HL-60 (cell line): ENCODE measurements at regions not wholly inside any gene's neighbourhood (a gene's known extent, or its start where the extent isn't known, plus 50 kb on each side); places are given as distances from the start of the nearest gene placed in this dataset.

Experiments used
- GABPA ChIP-seq: IDR thresholded peaks from 2 replicates; pipeline ENCODE4 v1.6.1; 2012; ENCODE audit warnings: low read depth
- POLR2AphosphoS5 ChIP-seq: IDR thresholded peaks from 2 replicates; pipeline ENCODE4 v1.6.1; 2012; ENCODE audit warnings: low read depth
- REST ChIP-seq: IDR thresholded peaks from 2 replicates; pipeline ENCODE4 v1.6.1; 2012; ENCODE audit warnings: low read depth; ENCODE audit not compliant: insufficient replicate concordance
- SPI1 ChIP-seq: IDR thresholded peaks from 2 replicates; pipeline ENCODE4 v1.6.1; 2012; ENCODE audit warnings: low read depth, mild to moderate bottlenecking, borderline replicate concordance
- TF ChIP-seq, protein P1 (sequence below): IDR thresholded peaks from one replicate; pipeline ENCODE4 v1.5.1; 2011; ENCODE audit warnings: low read length, control low read depth, inconsistent platforms; ENCODE audit not compliant: insufficient read depth

- TF ChIP-seq, protein P1, sequence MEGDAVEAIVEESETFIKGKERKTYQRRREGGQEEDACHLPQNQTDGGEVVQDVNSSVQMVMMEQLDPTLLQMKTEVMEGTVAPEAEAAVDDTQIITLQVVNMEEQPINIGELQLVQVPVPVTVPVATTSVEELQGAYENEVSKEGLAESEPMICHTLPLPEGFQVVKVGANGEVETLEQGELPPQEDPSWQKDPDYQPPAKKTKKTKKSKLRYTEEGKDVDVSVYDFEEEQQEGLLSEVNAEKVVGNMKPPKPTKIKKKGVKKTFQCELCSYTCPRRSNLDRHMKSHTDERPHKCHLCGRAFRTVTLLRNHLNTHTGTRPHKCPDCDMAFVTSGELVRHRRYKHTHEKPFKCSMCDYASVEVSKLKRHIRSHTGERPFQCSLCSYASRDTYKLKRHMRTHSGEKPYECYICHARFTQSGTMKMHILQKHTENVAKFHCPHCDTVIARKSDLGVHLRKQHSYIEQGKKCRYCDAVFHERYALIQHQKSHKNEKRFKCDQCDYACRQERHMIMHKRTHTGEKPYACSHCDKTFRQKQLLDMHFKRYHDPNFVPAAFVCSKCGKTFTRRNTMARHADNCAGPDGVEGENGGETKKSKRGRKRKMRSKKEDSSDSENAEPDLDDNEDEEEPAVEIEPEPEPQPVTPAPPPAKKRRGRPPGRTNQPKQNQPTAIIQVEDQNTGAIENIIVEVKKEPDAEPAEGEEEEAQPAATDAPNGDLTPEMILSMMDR: no peak
- TF ChIP-seq GABPA: no peak
- no peak for TF ChIP-seq REST
- TF ChIP-seq POLR2AphosphoS5: no peak
- no peak for TF ChIP-seq SPI1
These were observed 100.8 kb upstream of the CMC1 start for GRCh38 chr3:28140664-28141063.
